PC-9 (cell line): ENCODE measurements at regions not wholly inside any gene's neighbourhood (a gene's known extent, or its start where the extent isn't known, plus 50 kb on each side); places are given as distances from the start of the nearest gene placed in this dataset.

Source experiments
- BruUV-seq: library from RNA; stranded (reverse); fragments of 400-500 nt; replicated peaks from 2 replicates; lab custom pipeline; 2021; lab: Mats Ljungman, UMichigan
- CTCF ChIA-PET: fragments of 300-600 bp; sonication (Branson Sonifier 250); formaldehyde crosslinking; loops from one replicate; lab custom pipeline; 2022; ENCODE audit warnings: antibody characterized with exemption; lab: Charles Lee
- POLR2A ChIA-PET: fragments of 300-600 bp; sonication (Branson Sonifier 250); formaldehyde crosslinking; loops from one replicate; lab custom pipeline; 2022; ENCODE audit warnings: antibody characterized with exemption; ENCODE audit not compliant: unreplicated experiment; lab: Charles Lee
- DNase-seq, 2 experiments: peaks; one replicate each; pipeline versions ENCODE4 v3.0.0 to v3.0.0-alpha.2; 2015 to 2022; ENCODE audit warnings: mixed read lengths in 1 of 2
- H2AFZ ChIP-seq: fragments of 200-600 bp; sonication (generic); 2 replicates; pipeline ENCODE4 v1.8.1; 2017; ENCODE audit warnings: antibody characterized with exemption
- H3F3A ChIP-seq: fragments of 200-600 bp; sonication (generic); 2 replicates; pipeline ENCODE4 v1.8.1; 2017; ENCODE audit warnings: antibody characterized with exemption, mild to moderate bottlenecking, low read depth; ENCODE audit not compliant: insufficient read depth
- H3K27ac ChIP-seq: fragments of 200-600 bp; sonication (generic); 2 replicates; pipeline ENCODE4 v1.6.1; 2016; ENCODE audit warnings: mixed run types
- H3K27me3 ChIP-seq: fragments of 200-600 bp; sonication (generic); 2 replicates; pipeline ENCODE4 v1.6.1; 2016; ENCODE audit warnings: low read depth, mixed run types; ENCODE audit not compliant: insufficient read depth
- H3K36me3 ChIP-seq: fragments of 200-600 bp; sonication (generic); 2 replicates; pipeline ENCODE4 v1.6.1; 2016; ENCODE audit warnings: low read depth, mixed run types
- H3K4me1 ChIP-seq: fragments of 200-600 bp; sonication (generic); replicated peaks from 2 replicates; pipeline ENCODE4 v1.6.1; 2016; ENCODE audit warnings: mixed run types; ENCODE audit not compliant: insufficient read depth
- H3K4me2 ChIP-seq: fragments of 200-600 bp; sonication (generic); 2 replicates; pipeline ENCODE4 v1.6.1; 2017; ENCODE audit warnings: mixed run types
- H3K4me3 ChIP-seq: fragments of 200-600 bp; sonication (generic); 2 replicates; pipeline ENCODE4 v1.6.1; 2016; ENCODE audit warnings: mixed run types
- H3K79me2 ChIP-seq: fragments of 200-600 bp; sonication (generic); 2 replicates; pipeline ENCODE4 v1.6.1; 2017; ENCODE audit warnings: low read depth, mixed run types
- H3K9me2 ChIP-seq: fragments of 200-600 bp; sonication (generic); 2 replicates; pipeline ENCODE4 v1.8.1; 2017; ENCODE audit warnings: mild to moderate bottlenecking; ENCODE audit not compliant: insufficient read depth
- H3K9me3 ChIP-seq: fragments of 200-600 bp; sonication (generic); 2 replicates; pipeline ENCODE4 v1.8.1; 2016; ENCODE audit warnings: low read depth; ENCODE audit not compliant: insufficient read depth
- H4K20me1 ChIP-seq: fragments of 200-600 bp; sonication (generic); 2 replicates; pipeline ENCODE4 v1.8.1; 2017; ENCODE audit not compliant: insufficient read depth
- EZH2 ChIP-seq: fragments of 200-600 bp; sonication (generic); IDR thresholded peaks from 2 replicates; pipeline ENCODE4 v1.8.0; 2017; ENCODE audit warnings: antibody characterized with exemption, low read depth
- intact Hi-C: fragments of 100-400 bp; cut with micrococcal nuclease; formaldehyde crosslinking; loops from one replicate; pipeline ENCODE4 v1.10.0; 2022; ENCODE audit not compliant: unreplicated experiment
- TF ChIP-seq, protein P1 (sequence below): fragments of 200-600 bp; sonication (generic); conservative IDR thresholded peaks from 2 replicates; pipeline ENCODE4 v1.6.1; 2017; ENCODE audit warnings: mixed run types, antibody characterized with exemption, mild to moderate bottlenecking, moderate library complexity

DNA sequence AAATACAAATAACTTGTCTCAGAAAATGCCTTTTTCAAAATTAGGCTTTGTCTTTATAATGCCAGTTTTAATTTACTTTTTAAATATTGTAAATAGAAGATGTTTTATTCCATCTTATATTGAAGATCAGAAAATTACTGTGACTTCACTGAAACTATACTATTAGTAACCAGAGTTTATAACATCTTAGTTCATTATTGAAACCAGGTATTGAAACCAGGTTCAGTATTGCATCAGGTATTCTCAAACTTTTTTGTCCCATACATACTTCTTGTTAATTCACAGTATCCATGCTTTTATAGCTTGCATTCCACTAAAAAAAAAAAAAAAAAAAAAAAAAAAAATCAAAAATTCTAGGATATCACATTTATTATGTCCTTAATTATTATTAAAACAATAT, 227.5 kb downstream of the GXYLT1 start:
- no peaks in the 10 kb centered on the region for H3F3A ChIP-seq
- intact Hi-C loops = no loop called here
- POLR2A ChIA-PET = no interaction called here
- no peaks in the 10 kb centered on the region for H3K4me1 ChIP-seq
- no peaks in the 10 kb centered on the region for H3K9me3 ChIP-seq
- H3K4me3 ChIP-seq = no peak overlapping the region
- H4K20me1 ChIP-seq = no peaks in the 10 kb centered on the region
- H2AFZ ChIP-seq = no peak overlapping the region
- H3K9me2 ChIP-seq = 0 out of 2 replicates have a peak, but pooled peaks cover 3% of the 10 kb centered on the region
- H3K27me3 ChIP-seq = no peaks in the 10 kb centered on the region
- no peak for DNase-seq
- H3K36me3 ChIP-seq = no peaks in the 10 kb centered on the region
- no peak overlapping the region for H3K4me2 ChIP-seq
- H3K79me2 ChIP-seq = no peaks in the 10 kb centered on the region
- BruUV-seq = no TSS peak
- TF ChIP-seq EZH2 = no peak
- TF ChIP-seq, protein P1, sequence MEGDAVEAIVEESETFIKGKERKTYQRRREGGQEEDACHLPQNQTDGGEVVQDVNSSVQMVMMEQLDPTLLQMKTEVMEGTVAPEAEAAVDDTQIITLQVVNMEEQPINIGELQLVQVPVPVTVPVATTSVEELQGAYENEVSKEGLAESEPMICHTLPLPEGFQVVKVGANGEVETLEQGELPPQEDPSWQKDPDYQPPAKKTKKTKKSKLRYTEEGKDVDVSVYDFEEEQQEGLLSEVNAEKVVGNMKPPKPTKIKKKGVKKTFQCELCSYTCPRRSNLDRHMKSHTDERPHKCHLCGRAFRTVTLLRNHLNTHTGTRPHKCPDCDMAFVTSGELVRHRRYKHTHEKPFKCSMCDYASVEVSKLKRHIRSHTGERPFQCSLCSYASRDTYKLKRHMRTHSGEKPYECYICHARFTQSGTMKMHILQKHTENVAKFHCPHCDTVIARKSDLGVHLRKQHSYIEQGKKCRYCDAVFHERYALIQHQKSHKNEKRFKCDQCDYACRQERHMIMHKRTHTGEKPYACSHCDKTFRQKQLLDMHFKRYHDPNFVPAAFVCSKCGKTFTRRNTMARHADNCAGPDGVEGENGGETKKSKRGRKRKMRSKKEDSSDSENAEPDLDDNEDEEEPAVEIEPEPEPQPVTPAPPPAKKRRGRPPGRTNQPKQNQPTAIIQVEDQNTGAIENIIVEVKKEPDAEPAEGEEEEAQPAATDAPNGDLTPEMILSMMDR = no peak
- H3K27ac ChIP-seq = no peak overlapping the region
- CTCF ChIA-PET = no interaction called here

DNA sequence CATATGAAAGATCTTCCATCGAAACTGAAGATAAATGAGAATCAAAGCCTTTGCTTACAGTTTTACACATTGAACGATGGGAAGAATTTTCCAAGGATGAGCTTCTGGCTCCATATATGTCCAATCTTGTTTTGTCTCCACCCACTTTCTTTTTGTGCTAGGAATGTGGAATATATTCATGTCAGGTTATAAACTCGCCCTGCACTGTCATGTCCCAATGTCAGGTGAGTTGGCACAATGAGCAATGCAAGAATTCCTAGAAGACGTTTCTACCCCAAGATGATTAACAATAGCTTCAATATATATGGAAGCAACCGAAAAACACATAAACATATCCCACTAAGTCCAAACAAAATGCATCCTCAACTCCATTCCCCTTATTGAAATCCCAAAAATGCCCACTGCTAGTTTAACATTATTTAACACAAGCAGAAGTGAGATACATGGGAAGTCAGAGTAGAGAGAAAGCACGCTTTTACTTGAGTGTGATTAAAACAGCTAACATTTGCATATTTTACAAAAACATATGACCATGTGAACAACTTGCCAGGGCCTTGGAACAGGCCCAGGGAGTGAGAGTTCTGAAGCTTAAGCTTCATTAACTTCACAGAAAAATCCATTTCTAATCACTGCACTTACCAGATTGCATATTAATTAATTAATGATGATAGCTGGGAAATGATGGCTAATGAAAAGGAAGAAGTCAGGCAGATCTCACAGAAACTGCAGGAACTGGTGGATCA, 233.9 kb downstream of the GXYLT1 start:
- H3K4me2 ChIP-seq = no peak overlapping the region
- DNase-seq = no peak
- no peaks in the 10 kb centered on the region for H3K79me2 ChIP-seq
- H2AFZ ChIP-seq = no peak overlapping the region
- H3K36me3 ChIP-seq = no peaks in the 10 kb centered on the region
- intact Hi-C loops = no loop called here
- H3F3A ChIP-seq = no peaks in the 10 kb centered on the region
- no peaks in the 10 kb centered on the region for H3K9me3 ChIP-seq
- H3K4me1 ChIP-seq = no peaks in the 10 kb centered on the region
- ChIA-PET POLR2A (no interaction called here), CTCF (no interaction called here)
- H3K27me3 ChIP-seq = no peaks in the 10 kb centered on the region
- no peak for TF ChIP-seq EZH2
- TF ChIP-seq, protein P1 = no peak
- BruUV-seq = no TSS peak
- no peak overlapping the region for H3K4me3 ChIP-seq
- no peak overlapping the region for H3K27ac ChIP-seq
- 0 out of 2 replicates have a peak, but pooled peaks cover 2% of the 10 kb centered on the region for H3K9me2 ChIP-seq
- H4K20me1 ChIP-seq = no peaks in the 10 kb centered on the region

- no TSS peak for BruUV-seq
- H3K4me2 ChIP-seq = no peak overlapping the region
- no peak overlapping the region for H3K27ac ChIP-seq
- H3K36me3 ChIP-seq = no peaks in the 10 kb centered on the region
- H3K27me3 ChIP-seq = no peaks in the 10 kb centered on the region
- no peaks in the 10 kb centered on the region for H3K4me1 ChIP-seq
- ChIA-PET CTCF (no interaction called here), POLR2A (no interaction called here)
- H3K9me2 ChIP-seq = no peaks in the 10 kb centered on the region
- no peaks in the 10 kb centered on the region for H4K20me1 ChIP-seq
- H2AFZ ChIP-seq = no peak overlapping the region
- DNase-seq = no peak
- no peaks in the 10 kb centered on the region for H3K9me3 ChIP-seq
- H3K79me2 ChIP-seq = no peaks in the 10 kb centered on the region
- H3F3A ChIP-seq = no peaks in the 10 kb centered on the region
- TF ChIP-seq, protein P1 = no peak
- no peak for TF ChIP-seq EZH2
- intact Hi-C loops = no loop called here
- no peak overlapping the region for H3K4me3 ChIP-seq
Observed at GRCh38 chr12:41908206-41908605, 236.5 kb downstream of the GXYLT1 start.
